ENCODE measurements at regions not wholly inside any gene's neighbourhood (a gene's known extent, or its start where the extent isn't known, plus 50 kb on each side); places are given as distances from the start of the nearest gene placed in this dataset.
A peak's percentile ranks its signal among the peaks of the same experiment; 100 is the strongest.
"Not testable (repeated sequence)": the region's sequence is repeated elsewhere in the genome, so short reads cannot be mapped to it uniquely, and the experiment has no call there.

GRCh38 chr9:40991741-40992471, 136.6 kb downstream of the FOXD4L6 start:
- H3K9me3 ChIP-seq (ENCODE audit: control insufficient read depth, insufficient read depth, low read length); H3K4me3 Mint-ChIP-seq; H3K27ac Mint-ChIP-seq; H3K27me3 ChIP-seq (ENCODE audit: control insufficient read depth, insufficient read depth, low read length); H3K9me3 Mint-ChIP-seq; H3K36me3 ChIP-seq (ENCODE audit: control insufficient read depth, insufficient read depth, low read length); intact Hi-C loops (cut with micrococcal nuclease); H3K36me3 Mint-ChIP-seq; H3K27me3 Mint-ChIP-seq (ENCODE audit: low read depth in 2 of 2): not testable (repeated sequence)
- WGBS (ENCODE audit: insufficient coverage) = 10% methylated on average over 54 of the region's 54 CpGs
- peak; percentile 97 to 100 (median 97) for ATAC-seq
- peak; percentile 81 for TF ChIP-seq CTCF (IDR thresholded peaks at IDR 0.05)
- Histone ChIP-seq H3K4me3 (ENCODE audit: low read length) (peak overlapping the region; percentile 65), H3K4me1 (ENCODE audit: control insufficient read depth, insufficient read depth, low read length) (peaks cover 14% of the 10 kb centered on the region), H3K27ac (ENCODE audit: low read length) (peak overlapping the region; percentile 85)
- H3K4me1 Mint-ChIP-seq = peaks cover 22 to 27% of the 10 kb centered on the region in 2 donors
- peak; percentile 99 to 100 for DNase-seq

- intact Hi-C loops (cut with micrococcal nuclease); ATAC-seq; DNase-seq; H3K27me3 Mint-ChIP-seq (ENCODE audit: low read depth in 2 of 2); H3K36me3 ChIP-seq (ENCODE audit: control insufficient read depth, insufficient read depth, low read length); H3K27me3 ChIP-seq (ENCODE audit: control insufficient read depth, insufficient read depth, low read length); H3K27ac Mint-ChIP-seq; H3K9me3 ChIP-seq (ENCODE audit: control insufficient read depth, insufficient read depth, low read length); H3K9me3 Mint-ChIP-seq; H3K4me3 Mint-ChIP-seq; H3K36me3 Mint-ChIP-seq: not testable (repeated sequence)
- Histone ChIP-seq H3K4me1 (ENCODE audit: control insufficient read depth, insufficient read depth, low read length) (peaks cover 14% of the 10 kb centered on the region), H3K27ac (ENCODE audit: low read length) (peak overlapping the region; percentile 85), H3K4me3 (ENCODE audit: low read length) (peak overlapping the region; percentile 65)
- WGBS (ENCODE audit: insufficient coverage) = 39% methylated on average over 16 of the region's 20 CpGs
- peaks cover 17 to 23% of the 10 kb centered on the region in 2 donors for H3K4me1 Mint-ChIP-seq
Observed at GRCh38 chr9:40991100-40991740, 137.3 kb downstream of the FOXD4L6 start.

GRCh38 chr9:40986332-40986731, 142.1 kb downstream of the FOXD4L6 start:
- DNase-seq; H3K9me3 Mint-ChIP-seq; H3K4me3 ChIP-seq (ENCODE audit: low read length); H3K36me3 ChIP-seq (ENCODE audit: control insufficient read depth, insufficient read depth, low read length); H3K27me3 ChIP-seq (ENCODE audit: control insufficient read depth, insufficient read depth, low read length); H3K27ac ChIP-seq (ENCODE audit: low read length); H3K27ac Mint-ChIP-seq; H3K9me3 ChIP-seq (ENCODE audit: control insufficient read depth, insufficient read depth, low read length); intact Hi-C loops (cut with micrococcal nuclease); H3K36me3 Mint-ChIP-seq; H3K4me3 Mint-ChIP-seq; ATAC-seq; H3K4me1 ChIP-seq (ENCODE audit: control insufficient read depth, insufficient read depth, low read length); H3K27me3 Mint-ChIP-seq (ENCODE audit: low read depth in 2 of 2); H3K4me1 Mint-ChIP-seq: not testable (repeated sequence)
- 95% methylated on average over 2 of the region's 2 CpGs for WGBS (ENCODE audit: insufficient coverage)

- H3K27me3 Mint-ChIP-seq (ENCODE audit: low read depth in 2 of 2); ATAC-seq; H3K4me1 ChIP-seq (ENCODE audit: control insufficient read depth, insufficient read depth, low read length); H3K36me3 Mint-ChIP-seq; H3K27ac Mint-ChIP-seq; H3K9me3 ChIP-seq (ENCODE audit: control insufficient read depth, insufficient read depth, low read length); H3K4me1 Mint-ChIP-seq; H3K27ac ChIP-seq (ENCODE audit: low read length); DNase-seq; intact Hi-C loops (cut with micrococcal nuclease); H3K4me3 ChIP-seq (ENCODE audit: low read length); H3K36me3 ChIP-seq (ENCODE audit: control insufficient read depth, insufficient read depth, low read length); H3K9me3 Mint-ChIP-seq; H3K27me3 ChIP-seq (ENCODE audit: control insufficient read depth, insufficient read depth, low read length); H3K4me3 Mint-ChIP-seq: not testable (repeated sequence)
- WGBS (ENCODE audit: insufficient coverage) = 97% methylated on average over 17 of the region's 17 CpGs
Observed at GRCh38 chr9:40975351-40975750, 153.1 kb downstream of the FOXD4L6 start.

GRCh38 chr9:40974912-40975311, 153.6 kb downstream of the FOXD4L6 start:
- intact Hi-C loops (cut with micrococcal nuclease); H3K27me3 Mint-ChIP-seq (ENCODE audit: low read depth in 2 of 2); H3K4me1 Mint-ChIP-seq; H3K36me3 Mint-ChIP-seq; H3K4me1 ChIP-seq (ENCODE audit: control insufficient read depth, insufficient read depth, low read length); ATAC-seq; H3K27ac Mint-ChIP-seq; DNase-seq; H3K36me3 ChIP-seq (ENCODE audit: control insufficient read depth, insufficient read depth, low read length); H3K4me3 ChIP-seq (ENCODE audit: low read length); H3K9me3 ChIP-seq (ENCODE audit: control insufficient read depth, insufficient read depth, low read length); H3K9me3 Mint-ChIP-seq; H3K27me3 ChIP-seq (ENCODE audit: control insufficient read depth, insufficient read depth, low read length); H3K4me3 Mint-ChIP-seq; H3K27ac ChIP-seq (ENCODE audit: low read length): not testable (repeated sequence)
- 84% methylated on average over 6 of the region's 10 CpGs for WGBS (ENCODE audit: insufficient coverage)

GRCh38 chr9:40971773-40972172, 156.7 kb downstream of the FOXD4L6 start:
- H3K36me3 ChIP-seq (ENCODE audit: control insufficient read depth, insufficient read depth, low read length); H3K4me1 Mint-ChIP-seq; H3K27me3 ChIP-seq (ENCODE audit: control insufficient read depth, insufficient read depth, low read length); H3K9me3 ChIP-seq (ENCODE audit: control insufficient read depth, insufficient read depth, low read length); H3K9me3 Mint-ChIP-seq; H3K27ac Mint-ChIP-seq; H3K4me3 ChIP-seq (ENCODE audit: low read length); H3K4me3 Mint-ChIP-seq; H3K27me3 Mint-ChIP-seq (ENCODE audit: low read depth in 2 of 2); H3K4me1 ChIP-seq (ENCODE audit: control insufficient read depth, insufficient read depth, low read length); ATAC-seq; intact Hi-C loops (cut with micrococcal nuclease); H3K36me3 Mint-ChIP-seq; H3K27ac ChIP-seq (ENCODE audit: low read length); DNase-seq: not testable (repeated sequence)
- 46% methylated on average over 3 of the region's 3 CpGs for WGBS (ENCODE audit: insufficient coverage)
